Astrocyte of the cerebellum (primary cell): ENCODE measurements at regions not wholly inside any gene's neighbourhood (a gene's known extent, or its start where the extent isn't known, plus 50 kb on each side); places are given as distances from the start of the nearest gene placed in this dataset.

Experiments used
- DNase-seq: peaks from one replicate; pipeline ENCODE4 v3.0.0-alpha.2; 2011; ENCODE audit warnings: low read depth
- H3K4me3 ChIP-seq: 2 replicates; pipeline ENCODE4 v1.5.1; 2011; ENCODE audit warnings: mild to moderate bottlenecking, low read depth, low read length, moderate library complexity
- CTCF ChIP-seq: IDR thresholded peaks from 2 replicates; pipeline ENCODE4 v1.5.1; 2012; ENCODE audit warnings: low read length, low read depth, moderate library complexity, mild to moderate bottlenecking; ENCODE audit errors: missing control alignments
- in situ Hi-C: cut with HindIII; loops from 2 replicates; pipeline ENCODE4 v1.10.0; 2017; ENCODE audit warnings: low sequenced_read_pairs

- DNase-seq = no peak
- in situ Hi-C loops = no loop called here
- H3K4me3 ChIP-seq = no peak overlapping the region
- peak; percentile 40 for TF ChIP-seq CTCF
Measured at GRCh38 chr2:238706673-238707072, 141.2 kb upstream of the TWIST2 start.

- no peak for DNase-seq
- no peak for TF ChIP-seq CTCF
- H3K4me3 ChIP-seq = no peak overlapping the region
- in situ Hi-C loops = no loop called here
Measured at GRCh38 chr2:238709325-238710025, 138.4 kb upstream of the TWIST2 start.

- DNase-seq = no peak
- no peak for TF ChIP-seq CTCF
- H3K4me3 ChIP-seq = no peak overlapping the region
- in situ Hi-C loops = no loop called here
Measured at GRCh38 chr2:238710032-238710735, 137.7 kb upstream of the TWIST2 start.

GRCh38 chr2:238710787-238711186 lies 137.1 kb upstream of the TWIST2 start:
- in situ Hi-C loops = no loop called here
- DNase-seq = no peak
- H3K4me3 ChIP-seq = no peak overlapping the region
- no peak for TF ChIP-seq CTCF

GRCh38 chr2:238711346-238711745 lies 136.5 kb upstream of the TWIST2 start:
- no peak for DNase-seq
- in situ Hi-C loops = no loop called here
- no peak for TF ChIP-seq CTCF
- no peak overlapping the region for H3K4me3 ChIP-seq

GRCh38 chr2:238712011-238712410 lies 135.9 kb upstream of the TWIST2 start:
- TF ChIP-seq CTCF = no peak
- in situ Hi-C loops = no loop called here
- DNase-seq = no peak
- no peak overlapping the region for H3K4me3 ChIP-seq
